B cell (primary cell): ENCODE measurements at regions not wholly inside any gene's neighbourhood (a gene's known extent, or its start where the extent isn't known, plus 50 kb on each side); places are given as distances from the start of the nearest gene placed in this dataset.

Experiments used
- ATAC-seq: fragments of 200-7000 bp; cut with Tn5 transposase; one replicate; pipeline ENCODE4 v1.10.0; 2021; ENCODE audit warnings: low read depth, mild to moderate bottlenecking, moderate number of reproducible peaks, moderate library complexity
- CTCF ChIA-PET: fragments of 350-600 bp; sonication (Branson Sonifier 250); formaldehyde crosslinking; loops from one replicate; lab custom pipeline; 2021; ENCODE audit warnings: antibody characterized with exemption, inconsistent platforms; lab: Charles Lee
- POLR2A ChIA-PET: fragments of 350-600 bp; sonication (Branson Sonifier 250); formaldehyde crosslinking; loops from one replicate; lab custom pipeline; 2021; ENCODE audit warnings: antibody characterized with exemption; lab: Charles Lee
- DNase-seq: peaks from one replicate; pipeline ENCODE4 v3.0.0; 2013
- H2AFZ ChIP-seq: 2 replicates; pipeline ENCODE4 v1.6.1; 2012; ENCODE audit warnings: mild to moderate bottlenecking, low read depth, low read length; ENCODE audit not compliant: insufficient read depth, poor library complexity, severe bottlenecking
- H3K27ac ChIP-seq, 2 donors: 1 replicate in 1 of 2; 2 replicates in 1 of 2; pipeline ENCODE4 v1.5.1; 2012 to 2013; ENCODE audit warnings: low read length in 2 of 2, mild to moderate bottlenecking in 2 of 2, moderate library complexity in 1 of 2
- H3K27me3 ChIP-seq, 4 experiments: fragments of 200-600 bp in 1 of 4; sonication (generic) in 1 of 4; replicated peaks in 1 of 4; 1 replicate in 2 of 4; 2 replicates in 2 of 4; pipeline versions ENCODE4 v1.6.1 to v1.7.0; 2013 to 2016; ENCODE audit warnings: low read length in 3 of 4, mild to moderate bottlenecking in 2 of 4, mixed read lengths in 1 of 4, moderate library complexity in 1 of 4; ENCODE audit not compliant: insufficient read depth in 4 of 4, control insufficient read depth in 3 of 4; ENCODE audit errors: control extremely low read depth in 1 of 4
- H3K36me3 ChIP-seq, 2 experiments: replicated peaks in 1 of 2; 1 replicate in 1 of 2; 2 replicates in 1 of 2; pipeline versions ENCODE4 v1.6.1 to v1.7.1; 2013; ENCODE audit warnings: low read length in 1 of 2; ENCODE audit not compliant: insufficient read depth in 2 of 2, control insufficient read depth in 1 of 2; ENCODE audit errors: control extremely low read depth in 1 of 2, extremely low read depth in 1 of 2
- H3K4me1 ChIP-seq, 2 donors: fragments of 200-600 bp in 1 of 2; sonication (generic) in 1 of 2; 1 replicate in 1 of 2; 2 replicates in 1 of 2; pipeline versions ENCODE4 v1.5.1 to v1.6.1; 2013 to 2017; ENCODE audit warnings: low read length in 2 of 2; ENCODE audit not compliant: control insufficient read depth in 2 of 2, insufficient read depth in 2 of 2
- H3K4me2 ChIP-seq: replicated peaks from 2 replicates; pipeline ENCODE3; 2012; ENCODE audit warnings: mild to moderate bottlenecking, low read depth, low read length; ENCODE audit not compliant: poor library complexity, severe bottlenecking
- H3K4me3 ChIP-seq, 5 experiments: fragments of 200-600 bp in 1 of 5; sonication (generic) in 1 of 5; 1 replicate in 3 of 5; 2 replicates in 2 of 5; pipeline versions ENCODE4 v1.5.1 to v1.7.0; 2011 to 2016; ENCODE audit warnings: low read length in 4 of 5, mild to moderate bottlenecking in 4 of 5, low read depth in 2 of 5, control low read depth in 1 of 5, moderate library complexity in 1 of 5; ENCODE audit not compliant: insufficient read depth in 1 of 5; ENCODE audit errors: control extremely low read depth in 1 of 5, extremely low read depth in 1 of 5
- H3K79me2 ChIP-seq: fragments of 200-600 bp; sonication (generic); one replicate; pipeline ENCODE4 v1.6.0; 2016; ENCODE audit warnings: low read length; ENCODE audit not compliant: control insufficient read depth, insufficient read depth
- H3K9ac ChIP-seq: fragments of 200-600 bp; sonication (generic); 2 replicates; pipeline ENCODE4 v1.6.1; 2017; ENCODE audit warnings: mild to moderate bottlenecking, low read length, moderate library complexity
- H3K9me3 ChIP-seq, 3 donors: one replicate each; pipeline versions ENCODE4 v1.6.1 to v1.7.1; 2013; ENCODE audit warnings: low read length in 2 of 3; ENCODE audit not compliant: control insufficient read depth in 2 of 3, insufficient read depth in 1 of 3; ENCODE audit errors: control extremely low read depth in 1 of 3
- H4K20me1 ChIP-seq: 2 replicates; pipeline ENCODE4 v1.6.0; 2012; ENCODE audit warnings: mild to moderate bottlenecking, low read length; ENCODE audit not compliant: insufficient read depth, control insufficient read depth, poor library complexity, severe bottlenecking
- H3K27ac Mint-ChIP-seq: one replicate; pipeline ENCODE4 v1.8.0; 2021; ENCODE audit warnings: mixed read lengths
- H3K27me3 Mint-ChIP-seq: one replicate; pipeline ENCODE4 v1.8.0; 2021; ENCODE audit warnings: mixed read lengths
- H3K4me1 Mint-ChIP-seq: one replicate; pipeline ENCODE4 v1.8.0; 2021; ENCODE audit warnings: mixed read lengths
- H3K4me3 Mint-ChIP-seq: one replicate; pipeline ENCODE4 v1.8.0; 2021; ENCODE audit warnings: mixed read lengths
- H3K9me3 Mint-ChIP-seq: one replicate; pipeline ENCODE4 v1.8.0; 2022; ENCODE audit warnings: mixed read lengths; ENCODE audit not compliant: insufficient read depth
- EZH2 ChIP-seq: IDR thresholded peaks from 2 replicates; pipeline ENCODE4 v1.6.1; 2012; ENCODE audit warnings: borderline replicate concordance, low read depth, mild to moderate bottlenecking, moderate library complexity, low read length; ENCODE audit not compliant: insufficient read depth, poor library complexity, severe bottlenecking
- WGBS: methylation state at CpG from one replicate; pipeline ENCODE4 v1.1.5; 2013; ENCODE audit warnings: missing lambda C conversion rate; ENCODE audit not compliant: insufficient coverage; 5-methylcytosine and 5-hydroxymethylcytosine counted together
- intact Hi-C: fragments of 100-400 bp; cut with micrococcal nuclease; formaldehyde crosslinking; loops from one replicate; pipeline ENCODE4 v1.10.0; 2022
- TF ChIP-seq, protein P1 (sequence below): fragments of 200-600 bp; IDR thresholded peaks from one replicate; pipeline ENCODE4 v1.8.0; 2022; ENCODE audit warnings: antibody characterized with exemption, mild to moderate bottlenecking

- Histone ChIP-seq H4K20me1 (no peaks in the 10 kb centered on the region), H3K4me1 (no peaks in the 10 kb centered on the region), H3K9ac (no peak overlapping the region), H3K4me2 (no peak overlapping the region), H3K36me3 (no peaks in the 10 kb centered on the region), H2AFZ (no peak overlapping the region), H3K9me3 (no peaks in the 10 kb centered on the region), H3K4me3 (no peak overlapping the region), H3K27ac (no peak overlapping the region), H3K27me3 (no peaks in the 10 kb centered on the region), H3K79me2 (no peaks in the 10 kb centered on the region)
- no peak for TF ChIP-seq EZH2
- TF ChIP-seq, protein P1, sequence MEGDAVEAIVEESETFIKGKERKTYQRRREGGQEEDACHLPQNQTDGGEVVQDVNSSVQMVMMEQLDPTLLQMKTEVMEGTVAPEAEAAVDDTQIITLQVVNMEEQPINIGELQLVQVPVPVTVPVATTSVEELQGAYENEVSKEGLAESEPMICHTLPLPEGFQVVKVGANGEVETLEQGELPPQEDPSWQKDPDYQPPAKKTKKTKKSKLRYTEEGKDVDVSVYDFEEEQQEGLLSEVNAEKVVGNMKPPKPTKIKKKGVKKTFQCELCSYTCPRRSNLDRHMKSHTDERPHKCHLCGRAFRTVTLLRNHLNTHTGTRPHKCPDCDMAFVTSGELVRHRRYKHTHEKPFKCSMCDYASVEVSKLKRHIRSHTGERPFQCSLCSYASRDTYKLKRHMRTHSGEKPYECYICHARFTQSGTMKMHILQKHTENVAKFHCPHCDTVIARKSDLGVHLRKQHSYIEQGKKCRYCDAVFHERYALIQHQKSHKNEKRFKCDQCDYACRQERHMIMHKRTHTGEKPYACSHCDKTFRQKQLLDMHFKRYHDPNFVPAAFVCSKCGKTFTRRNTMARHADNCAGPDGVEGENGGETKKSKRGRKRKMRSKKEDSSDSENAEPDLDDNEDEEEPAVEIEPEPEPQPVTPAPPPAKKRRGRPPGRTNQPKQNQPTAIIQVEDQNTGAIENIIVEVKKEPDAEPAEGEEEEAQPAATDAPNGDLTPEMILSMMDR = no peak
- ChIA-PET CTCF (interaction anchor here (1.4 kb wide), 1 partner anchor 9 kb away, joined by 5 read pairs; no protein-coding TSS in a partner anchor), POLR2A (no interaction called here)
- H3K27ac Mint-ChIP-seq = no peak overlapping the region
- no peaks in the 10 kb centered on the region for H3K4me1 Mint-ChIP-seq
- 90% methylated on average over 3 of the region's 7 CpGs for WGBS
- H3K27me3 Mint-ChIP-seq = peaks cover 28% of the 10 kb centered on the region
- DNase-seq = no peak
- ATAC-seq = no peak
- H3K4me3 Mint-ChIP-seq = no peak overlapping the region
- intact Hi-C loops = no loop called here
- H3K9me3 Mint-ChIP-seq = no peaks in the 10 kb centered on the region
These were observed 434.5 kb downstream of the MCTP2 start for GRCh38 chr15:94665676-94666441.

- ATAC-seq (no peak), DNase-seq (no peak)
- POLR2A ChIA-PET = no interaction called here
- Histone ChIP-seq H3K36me3 (no peaks in the 10 kb centered on the region), H2AFZ (no peak overlapping the region), H3K4me3 (no peak overlapping the region), H3K9me3 (no peaks in the 10 kb centered on the region), H3K9ac (no peak overlapping the region), H3K79me2 (no peaks in the 10 kb centered on the region), H3K4me1 (no peaks in the 10 kb centered on the region), H3K27me3 (no peaks in the 10 kb centered on the region), H3K27ac (no peak overlapping the region), H4K20me1 (no peaks in the 10 kb centered on the region), H3K4me2 (no peak overlapping the region)
- no peaks in the 10 kb centered on the region for H3K4me1 Mint-ChIP-seq
- CTCF ChIA-PET = interaction anchor here (1.4 kb wide), 1 partner anchor 10 kb away, joined by 5 read pairs; no protein-coding TSS in a partner anchor
- intact Hi-C loops = no loop called here
- WGBS = 57% methylated on average over 3 of the region's 5 CpGs
- no peak overlapping the region for H3K4me3 Mint-ChIP-seq
- no peak for TF ChIP-seq EZH2
- TF ChIP-seq, protein P1 = no peak
- H3K27me3 Mint-ChIP-seq = peaks cover 28% of the 10 kb centered on the region
- H3K9me3 Mint-ChIP-seq = no peaks in the 10 kb centered on the region
- no peak overlapping the region for H3K27ac Mint-ChIP-seq
These were observed 435.2 kb downstream of the MCTP2 start for GRCh38 chr15:94666553-94666952.
